SK-N-MC (cell line): ENCODE measurements at regions not wholly inside any gene's neighbourhood (a gene's known extent, or its start where the extent isn't known, plus 50 kb on each side); places are given as distances from the start of the nearest gene placed in this dataset.

ENCODE experiments used
- EZH2 ChIP-seq: fragments of 200-600 bp; sonication (generic); IDR thresholded peaks from one replicate; pipeline ENCODE4 v1.6.1; 2017; ENCODE audit warnings: antibody characterized with exemption
- POLR2AphosphoS5 ChIP-seq: IDR thresholded peaks from 2 replicates; pipeline ENCODE4 v1.6.1; 2012; ENCODE audit warnings: mild to moderate bottlenecking, low read depth, low read length, borderline replicate concordance

DNA sequence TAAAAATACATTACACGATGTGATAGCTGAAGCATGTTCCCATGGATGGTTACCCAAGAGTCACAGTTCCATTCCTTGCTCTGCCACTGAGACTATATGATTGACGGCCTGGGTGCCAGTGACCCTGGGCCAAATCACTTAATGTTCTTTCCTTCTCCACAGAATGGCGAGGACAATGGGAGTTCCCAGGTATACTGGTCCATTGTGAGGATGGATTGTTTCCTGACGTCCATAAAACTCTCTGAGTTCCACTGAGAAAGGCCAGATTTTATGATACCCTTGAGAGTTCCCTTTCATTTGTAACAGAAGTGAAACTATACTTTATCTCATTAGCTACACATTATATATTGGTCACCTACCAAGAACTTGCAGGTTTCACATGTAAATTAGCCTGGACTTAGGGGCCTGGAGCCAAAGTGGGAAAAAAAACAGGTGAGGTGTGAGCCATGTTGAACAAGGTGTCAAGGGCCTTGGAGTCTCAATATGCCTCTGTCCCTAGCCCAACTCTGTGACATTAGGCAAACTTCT, 502.2 kb upstream of the DAB1 start:
- TF ChIP-seq POLR2AphosphoS5 (no peak), EZH2 (no peak)
